T-helper 2 cell treated with Interferon-gamma antibody and Interleukin-4, amounts not matched to agents 5 μg/mL and 100 μg/mL, for 36 hours (primary cell): ENCODE measurements at regions not wholly inside any gene's neighbourhood (a gene's known extent, or its start where the extent isn't known, plus 50 kb on each side); places are given as distances from the start of the nearest gene placed in this dataset.
"Not testable (repeated sequence)": the region's sequence is repeated elsewhere in the genome, so short reads cannot be mapped to it uniquely, and the experiment has no call there.

Experiments
- DNase-seq: peaks from one replicate; pipeline ENCODE4 v3.0.0; 2021; ENCODE audit warnings: low spot score
- H3K27ac Mint-ChIP-seq: one replicate; pipeline ENCODE4 v1.8.0; 2021; ENCODE audit warnings: mild to moderate bottlenecking, mixed read lengths
- H3K27me3 Mint-ChIP-seq: one replicate; pipeline ENCODE4 v1.8.0; 2021; ENCODE audit warnings: low read depth, mixed read lengths
- H3K36me3 Mint-ChIP-seq: one replicate; pipeline ENCODE4 v1.8.0; 2021; ENCODE audit warnings: low read depth, mixed read lengths
- H3K4me1 Mint-ChIP-seq: one replicate; pipeline ENCODE4 v1.8.0; 2021; ENCODE audit warnings: low read depth, mixed read lengths
- H3K4me3 Mint-ChIP-seq: one replicate; pipeline ENCODE4 v1.8.0; 2022; ENCODE audit warnings: mild to moderate bottlenecking, moderate library complexity, mixed read lengths
- H3K9me3 Mint-ChIP-seq: one replicate; pipeline ENCODE4 v1.8.0; 2021; ENCODE audit warnings: mixed read lengths

- Mint-ChIP-seq H3K4me3 (no peak overlapping the region), H3K36me3 (no peaks in the 10 kb centered on the region), H3K9me3 (peaks cover 49% of the 10 kb centered on the region), H3K27ac (no peak overlapping the region), H3K4me1 (no peaks in the 10 kb centered on the region), H3K27me3 (no peaks in the 10 kb centered on the region)
- no peak for DNase-seq
These were observed 1068.3 kb downstream of the KHDRBS2 start for GRCh38 chr6:61217714-61218113.

GRCh38 chr6:61210549-61210948 lies 1075.5 kb downstream of the KHDRBS2 start:
- Mint-ChIP-seq H3K4me1 (no peaks in the 10 kb centered on the region), H3K27me3 (no peaks in the 10 kb centered on the region), H3K9me3 (peaks cover 34% of the 10 kb centered on the region), H3K27ac (no peak overlapping the region), H3K4me3 (no peak overlapping the region), H3K36me3 (no peaks in the 10 kb centered on the region)
- no peak for DNase-seq

GRCh38 chr6:61203966-61204496 lies 1082.0 kb downstream of the KHDRBS2 start:
- Mint-ChIP-seq H3K9me3 (peaks cover 32% of the 10 kb centered on the region), H3K4me1 (no peaks in the 10 kb centered on the region), H3K4me3 (no peak overlapping the region), H3K36me3 (no peaks in the 10 kb centered on the region), H3K27ac (no peak overlapping the region), H3K27me3 (no peaks in the 10 kb centered on the region)
- no peak for DNase-seq

- Mint-ChIP-seq H3K4me3 (no peak overlapping the region), H3K36me3 (no peaks in the 10 kb centered on the region), H3K27ac (no peak overlapping the region), H3K27me3 (no peaks in the 10 kb centered on the region), H3K9me3 (peaks cover 31% of the 10 kb centered on the region), H3K4me1 (no peaks in the 10 kb centered on the region)
- no peak for DNase-seq
These were observed 1085.6 kb downstream of the KHDRBS2 start for GRCh38 chr6:61200444-61200843.

- no peaks in the 10 kb centered on the region for H3K36me3 Mint-ChIP-seq
- no peak overlapping the region for H3K4me3 Mint-ChIP-seq
- peaks cover 39% of the 10 kb centered on the region for H3K9me3 Mint-ChIP-seq
- no peaks in the 10 kb centered on the region for H3K4me1 Mint-ChIP-seq
- no peak for DNase-seq
- no peaks in the 10 kb centered on the region for H3K27me3 Mint-ChIP-seq
- no peak overlapping the region for H3K27ac Mint-ChIP-seq
These were observed 1092.3 kb downstream of the KHDRBS2 start for GRCh38 chr6:61193771-61194170.

- Mint-ChIP-seq H3K4me1 (no peaks in the 10 kb centered on the region), H3K36me3 (no peaks in the 10 kb centered on the region), H3K4me3 (no peak overlapping the region), H3K27ac (no peak overlapping the region), H3K9me3 (peaks cover 43% of the 10 kb centered on the region), H3K27me3 (no peaks in the 10 kb centered on the region)
- no peak for DNase-seq
These were observed 1093.4 kb downstream of the KHDRBS2 start for GRCh38 chr6:61192610-61193009.

GRCh38 chr6:61168878-61169277 lies 1117.1 kb downstream of the KHDRBS2 start:
- Mint-ChIP-seq H3K27me3 (no peaks in the 10 kb centered on the region), H3K36me3 (no peaks in the 10 kb centered on the region), H3K4me3 (no peak overlapping the region), H3K27ac (no peak overlapping the region), H3K4me1 (no peaks in the 10 kb centered on the region), H3K9me3 (peaks cover 62% of the 10 kb centered on the region)
- no peak for DNase-seq

- peaks cover 31% of the 10 kb centered on the region for H3K9me3 Mint-ChIP-seq
- H3K4me1 Mint-ChIP-seq, H3K4me3 Mint-ChIP-seq, H3K27me3 Mint-ChIP-seq, DNase-seq, H3K27ac Mint-ChIP-seq, H3K36me3 Mint-ChIP-seq: not testable (repeated sequence)
These were observed 1137.0 kb downstream of the KHDRBS2 start for GRCh38 chr6:61149039-61149438.

- H3K27ac Mint-ChIP-seq, H3K4me3 Mint-ChIP-seq, H3K27me3 Mint-ChIP-seq, H3K36me3 Mint-ChIP-seq, H3K4me1 Mint-ChIP-seq, DNase-seq: not testable (repeated sequence)
- H3K9me3 Mint-ChIP-seq: peaks cover 11% of the 10 kb centered on the region
These were observed 1143.8 kb downstream of the KHDRBS2 start for GRCh38 chr6:61142261-61142660.

GRCh38 chr6:61134028-61134427 lies 1152.0 kb downstream of the KHDRBS2 start:
- DNase-seq: no peak
- no peak overlapping the region for H3K4me3 Mint-ChIP-seq

GRCh38 chr6:61114185-61114584 lies 1171.8 kb downstream of the KHDRBS2 start:
- H3K4me1 Mint-ChIP-seq, H3K4me3 Mint-ChIP-seq, H3K36me3 Mint-ChIP-seq, H3K27ac Mint-ChIP-seq, H3K27me3 Mint-ChIP-seq, DNase-seq: not testable (repeated sequence)
- peaks cover 26% of the 10 kb centered on the region for H3K9me3 Mint-ChIP-seq

More at GRCh38 chr6:61134028-61134427, 1152.0 kb downstream of the KHDRBS2 start:
- no peak overlapping the region for H3K27ac Mint-ChIP-seq
- H3K4me1 Mint-ChIP-seq: no peaks in the 10 kb centered on the region
- H3K9me3 Mint-ChIP-seq: peaks cover 33% of the 10 kb centered on the region
- no peaks in the 10 kb centered on the region for H3K36me3 Mint-ChIP-seq
- H3K27me3 Mint-ChIP-seq: no peaks in the 10 kb centered on the region

- not testable (repeated sequence) for H3K36me3 Mint-ChIP-seq, DNase-seq, H3K27ac Mint-ChIP-seq, H3K4me1 Mint-ChIP-seq, H3K4me3 Mint-ChIP-seq, H3K27me3 Mint-ChIP-seq
- peaks cover 29% of the 10 kb centered on the region for H3K9me3 Mint-ChIP-seq
These were observed 1178.1 kb downstream of the KHDRBS2 start for GRCh38 chr6:61107914-61108313.

- not testable (repeated sequence) for H3K27ac Mint-ChIP-seq, DNase-seq, H3K4me1 Mint-ChIP-seq, H3K27me3 Mint-ChIP-seq, H3K4me3 Mint-ChIP-seq, H3K36me3 Mint-ChIP-seq
- H3K9me3 Mint-ChIP-seq: peaks cover 34% of the 10 kb centered on the region
These were observed 1182.4 kb downstream of the KHDRBS2 start for GRCh38 chr6:61103660-61104059.

- peaks cover 27% of the 10 kb centered on the region for H3K9me3 Mint-ChIP-seq
- no peaks in the 10 kb centered on the region for H3K4me1 Mint-ChIP-seq
- H3K4me3 Mint-ChIP-seq: no peak overlapping the region
- no peaks in the 10 kb centered on the region for H3K27me3 Mint-ChIP-seq
- no peaks in the 10 kb centered on the region for H3K36me3 Mint-ChIP-seq
- no peak for DNase-seq
- H3K27ac Mint-ChIP-seq: no peak overlapping the region
These were observed 1186.0 kb downstream of the KHDRBS2 start for GRCh38 chr6:61100072-61100471.

GRCh38 chr6:61099561-61099960 lies 1186.5 kb downstream of the KHDRBS2 start:
- not testable (repeated sequence) for DNase-seq, H3K4me1 Mint-ChIP-seq, H3K27me3 Mint-ChIP-seq, H3K4me3 Mint-ChIP-seq, H3K27ac Mint-ChIP-seq, H3K36me3 Mint-ChIP-seq
- peaks cover 22% of the 10 kb centered on the region for H3K9me3 Mint-ChIP-seq
